ENCODE measurements at regions not wholly inside any gene's neighbourhood (a gene's known extent, or its start where the extent isn't known, plus 50 kb on each side); places are given as distances from the start of the nearest gene placed in this dataset.

GRCh38 chr12:25682421-25682820 lies 129.3 kb upstream of the LMNTD1 start:
- TF ChIP-seq CTCF (IDR thresholded peaks at IDR 0.05): no peak
- TF ChIP-seq POLR2A (IDR thresholded peaks at IDR 0.05): no peak

Data from heart left ventricle (tissue), 13 donors.